ENCODE measurements at regions not wholly inside any gene's neighbourhood (a gene's known extent, or its start where the extent isn't known, plus 50 kb on each side); places are given as distances from the start of the nearest gene placed in this dataset.

- no peaks in the 10 kb centered on the region for H3K36me3 ChIP-seq (ENCODE audit: control insufficient read depth, insufficient read depth, low read length)
- TF ChIP-seq CTCF (IDR thresholded peaks at IDR 0.05; ENCODE audit: insufficient read depth, low read length, severe bottlenecking) = no peak
These were observed 159.8 kb downstream of the UXS1 start for GRCh38 chr2:106034325-106034724.

GRCh38 chr2:106032676-106033075, 161.4 kb downstream of the UXS1 start:
- DNase-seq (ENCODE audit: low read depth) = no peak
- H3K27me3 ChIP-seq (ENCODE audit: control insufficient read depth, insufficient read depth, low read length) = peaks cover 3% of the 10 kb centered on the region

More at GRCh38 chr2:106034325-106034724, 159.8 kb downstream of the UXS1 start:
- FAIRE-seq = no peak
- Histone ChIP-seq H3K4me3 (ENCODE audit: low read depth, low read length) (no peak overlapping the region), H3K27me3 (ENCODE audit: control insufficient read depth, insufficient read depth, low read length) (peaks cover 3% of the 10 kb centered on the region)
- DNase-seq (ENCODE audit: low read depth) = no peak

GRCh38 chr2:106030287-106031268, 163.5 kb downstream of the UXS1 start:
- Histone ChIP-seq H3K4me3 (ENCODE audit: low read depth, low read length) (no peak overlapping the region), H3K36me3 (ENCODE audit: control insufficient read depth, insufficient read depth, low read length) (no peaks in the 10 kb centered on the region), H3K27me3 (ENCODE audit: control insufficient read depth, insufficient read depth, low read length) (no peaks in the 10 kb centered on the region)
- peak; percentile 55 for DNase-seq (ENCODE audit: low read depth)
- no peak for TF ChIP-seq CTCF (IDR thresholded peaks at IDR 0.05; ENCODE audit: insufficient read depth, low read length, severe bottlenecking)
- no peak for FAIRE-seq

More at GRCh38 chr2:106032676-106033075, 161.4 kb downstream of the UXS1 start:
- FAIRE-seq = no peak
- no peak overlapping the region for H3K4me3 ChIP-seq (ENCODE audit: low read depth, low read length)
- no peaks in the 10 kb centered on the region for H3K36me3 ChIP-seq (ENCODE audit: control insufficient read depth, insufficient read depth, low read length)
- TF ChIP-seq CTCF (IDR thresholded peaks at IDR 0.05; ENCODE audit: insufficient read depth, low read length, severe bottlenecking) = no peak

- no peaks in the 10 kb centered on the region for H3K36me3 ChIP-seq (ENCODE audit: control insufficient read depth, insufficient read depth, low read length)
- H3K4me3 ChIP-seq (ENCODE audit: low read depth, low read length) = no peak overlapping the region
- DNase-seq (ENCODE audit: low read depth) (no peak), FAIRE-seq (peak; percentile 91)
- H3K27me3 ChIP-seq (ENCODE audit: control insufficient read depth, insufficient read depth, low read length) = peaks cover 4% of the 10 kb centered on the region
- TF ChIP-seq CTCF (IDR thresholded peaks at IDR 0.05; ENCODE audit: insufficient read depth, low read length, severe bottlenecking) = no peak
These were observed 165.9 kb downstream of the UXS1 start for GRCh38 chr2:106028192-106028591.

- peaks cover 4% of the 10 kb centered on the region for H3K27me3 ChIP-seq (ENCODE audit: control insufficient read depth, insufficient read depth, low read length)
- no peak for FAIRE-seq
- H3K36me3 ChIP-seq (ENCODE audit: control insufficient read depth, insufficient read depth, low read length) = no peaks in the 10 kb centered on the region
- no peak overlapping the region for H3K4me3 ChIP-seq (ENCODE audit: low read depth, low read length)
- no peak for DNase-seq (ENCODE audit: low read depth)
- no peak for TF ChIP-seq CTCF (IDR thresholded peaks at IDR 0.05; ENCODE audit: insufficient read depth, low read length, severe bottlenecking)
These were observed 167.6 kb downstream of the UXS1 start for GRCh38 chr2:106026271-106027190.
